HepG2 (cell line): ENCODE measurements at regions not wholly inside any gene's neighbourhood (a gene's known extent, or its start where the extent isn't known, plus 50 kb on each side); places are given as distances from the start of the nearest gene placed in this dataset.

Experiments used
- ATAC-seq: fragments of 200-7000 bp; cut with Tn5 transposase; 3 replicates; pipeline ENCODE4 v1.9.1; 2020; ENCODE audit warnings: mild to moderate bottlenecking, moderate library complexity
- BruUV-seq: library from RNA; stranded (reverse); fragments of 400-500 nt; replicated peaks from 2 replicates; lab custom pipeline; 2021; lab: Mats Ljungman, UMichigan
- CTCF ChIA-PET: fragments of 300-600 bp; formaldehyde crosslinking; extraction: SDS; loops from one replicate; lab custom pipeline; 2021; ENCODE audit warnings: low total read pairs, inconsistent platforms, low intra/inter-chr PET ratio; lab: Yijun Ruan, JAX
- POLR2A ChIA-PET: fragments of 350-600 bp; sonication (Branson Sonifier 250); formaldehyde crosslinking; loops from one replicate; lab custom pipeline; 2020; ENCODE audit warnings: antibody characterized with exemption, inconsistent platforms; lab: Yijun Ruan, JAX
- DNase-seq: peaks from one replicate; pipeline ENCODE4 v3.0.0-alpha.2; 2015; ENCODE audit warnings: low spot score
- FAIRE-seq: peaks from 3 replicates; lab custom pipeline; 2011; peaks lifted over from hg19 to GRCh38; lab: Jason Lieb, UNC
- H2AFZ ChIP-seq: one replicate; pipeline ENCODE4 v1.6.1; 2011; ENCODE audit warnings: low read length, inconsistent platforms
- H3K27ac ChIP-seq: fragments of 300-600 bp; 3 replicates; pipeline ENCODE4 v1.8.0; 2011; ENCODE audit warnings: mixed run types, mild to moderate bottlenecking, mixed read lengths, low read length, inconsistent platforms; ENCODE audit not compliant: insufficient read depth; ENCODE audit errors: extremely low read length
- H3K27me3 ChIP-seq, 2 experiments: fragments of 200-600 bp in 1 of 2; 2 replicates in 1 of 2; 3 replicates in 1 of 2; pipeline versions ENCODE4 v1.6.0 to v1.8.0; 2011; ENCODE audit warnings: low read length in 2 of 2, mild to moderate bottlenecking in 2 of 2, moderate library complexity in 2 of 2, inconsistent platforms in 1 of 2; ENCODE audit not compliant: insufficient read depth in 2 of 2, control insufficient read depth in 1 of 2
- H3K36me3 ChIP-seq, 2 experiments: fragments of 200-600 bp in 1 of 2; replicated peaks in 1 of 2; 2 replicates in 1 of 2; 3 replicates in 1 of 2; pipeline versions ENCODE4 v1.5.1 to v1.8.0; 2011; ENCODE audit warnings: low read length in 2 of 2, inconsistent platforms in 1 of 2; ENCODE audit not compliant: insufficient read depth in 2 of 2, control insufficient read depth in 1 of 2
- H3K4me1 ChIP-seq: 2 replicates; pipeline ENCODE4 v1.5.1; 2012; ENCODE audit warnings: low read length, inconsistent platforms; ENCODE audit not compliant: insufficient read depth
- H3K4me2 ChIP-seq: 2 replicates; pipeline ENCODE4 v1.6.0; 2011; ENCODE audit warnings: low read depth, low read length, inconsistent platforms
- H3K4me3 ChIP-seq, 3 experiments: fragments of 200-600 bp in 1 of 3; sonication (generic), shearing (Covaris generic) in 1 of 3; replicated peaks in 1 of 3; 2 replicates each; pipeline ENCODE4 v1.5.1; 2011 to 2016; ENCODE audit warnings: low read length in 3 of 3, inconsistent platforms in 2 of 3, low read depth in 2 of 3, mild to moderate bottlenecking in 2 of 3, control low read depth in 1 of 3, mixed read lengths in 1 of 3; ENCODE audit not compliant: insufficient read depth in 1 of 3
- H3K79me2 ChIP-seq: one replicate; pipeline ENCODE4 v1.6.1; 2011; ENCODE audit warnings: low read length, inconsistent platforms; ENCODE audit not compliant: insufficient read depth
- H3K9ac ChIP-seq: 2 replicates; pipeline ENCODE4 v1.6.0; 2011; ENCODE audit warnings: mild to moderate bottlenecking, low read depth, low read length, inconsistent platforms; ENCODE audit not compliant: insufficient read depth
- H3K9me3 ChIP-seq: 2 replicates; pipeline ENCODE4 v1.5.1; 2012; ENCODE audit warnings: mild to moderate bottlenecking, low read length
- H4K20me1 ChIP-seq: 2 replicates; pipeline ENCODE4 v1.6.0; 2011; ENCODE audit warnings: inconsistent platforms, mild to moderate bottlenecking, low read length, moderate library complexity; ENCODE audit not compliant: insufficient read depth
- ADNP ChIP-seq: sonication (generic); formaldehyde crosslinking; IDR thresholded peaks from 2 replicates; pipeline ENCODE4 v1.4.0; 2020; ENCODE audit warnings: missing genetic modification reagents
- CHD2 ChIP-seq: IDR thresholded peaks from 2 replicates; pipeline ENCODE4 v1.6.1; 2011; ENCODE audit warnings: low read depth, low read length, improper control_type of control experiment
- DPF2 ChIP-seq: sonication (generic); formaldehyde crosslinking; IDR thresholded peaks from 2 replicates; pipeline ENCODE4 v1.4.0; 2020; ENCODE audit warnings: mild to moderate bottlenecking, low read depth, missing genetic modification reagents, borderline replicate concordance
- HCFC1 ChIP-seq: fragments of 150-350 bp; IDR thresholded peaks from 2 replicates; pipeline ENCODE4 v1.6.1; 2014; ENCODE audit warnings: low read depth, low read length
- JUNB ChIP-seq: sonication (generic); formaldehyde crosslinking; IDR thresholded peaks from 2 replicates; pipeline ENCODE4 v1.8.0; 2022; ENCODE audit warnings: missing genetic modification reagents, mild to moderate bottlenecking, borderline replicate concordance
- KDM4B ChIP-seq: sonication (generic); formaldehyde crosslinking; IDR thresholded peaks from 2 replicates; pipeline ENCODE4 v1.4.0; 2020; ENCODE audit warnings: missing genetic modification reagents
- SMAD1 ChIP-seq: sonication (generic); formaldehyde crosslinking; IDR thresholded peaks from 2 replicates; pipeline ENCODE4 v1.4.0; 2020; ENCODE audit warnings: missing genetic modification reagents, low read depth, mild to moderate bottlenecking, borderline replicate concordance
- SMAD3 ChIP-seq: sonication (generic); formaldehyde crosslinking; IDR thresholded peaks from 2 replicates; pipeline ENCODE4 v1.4.0; 2020; ENCODE audit warnings: missing genetic modification reagents
- TAF1 ChIP-seq: sonication (generic); formaldehyde crosslinking; IDR thresholded peaks from 2 replicates; pipeline ENCODE4 v1.4.0; 2020; ENCODE audit warnings: missing genetic modification reagents
- ZKSCAN1 ChIP-seq: fragments of 150-350 bp; IDR thresholded peaks from 2 replicates; pipeline ENCODE4 v1.6.1; 2014; ENCODE audit warnings: low read length
- ZNF772 ChIP-seq: sonication (generic); formaldehyde crosslinking; IDR thresholded peaks from 2 replicates; pipeline ENCODE4 v1.5.0; 2020; ENCODE audit warnings: mild to moderate bottlenecking, missing genetic modification reagents
- WGBS: methylation state at CpG from one replicate; pipeline ENCODE4 v1.1.6; 2017; ENCODE audit warnings: low lambda C conversion rate; 5-methylcytosine and 5-hydroxymethylcytosine counted together
- in situ Hi-C: cut with HindIII; loops from 2 replicates; pipeline ENCODE4 v1.10.0; 2017; ENCODE audit warnings: low pct_unique_long_range_greater_than_20kb; ENCODE audit not compliant: extremely low pct_ligation_motif_present
- intact Hi-C: fragments of 100-400 bp; cut with micrococcal nuclease; formaldehyde crosslinking; loops from one replicate; pipeline ENCODE4 v1.10.0; 2022; ENCODE audit not compliant: unreplicated experiment
- TF ChIP-seq, protein P1 (sequence below): sonication (generic); formaldehyde crosslinking; conservative IDR thresholded peaks from 2 replicates; pipeline ENCODE4 v1.8.0; 2022; ENCODE audit warnings: mild to moderate bottlenecking, moderate library complexity, missing genetic modification reagents
- TF ChIP-seq, protein P2 (sequence below): sonication (generic); formaldehyde crosslinking; IDR thresholded peaks from 2 replicates; pipeline ENCODE4 v1.4.0; 2020; ENCODE audit warnings: missing genetic modification reagents

DNA sequence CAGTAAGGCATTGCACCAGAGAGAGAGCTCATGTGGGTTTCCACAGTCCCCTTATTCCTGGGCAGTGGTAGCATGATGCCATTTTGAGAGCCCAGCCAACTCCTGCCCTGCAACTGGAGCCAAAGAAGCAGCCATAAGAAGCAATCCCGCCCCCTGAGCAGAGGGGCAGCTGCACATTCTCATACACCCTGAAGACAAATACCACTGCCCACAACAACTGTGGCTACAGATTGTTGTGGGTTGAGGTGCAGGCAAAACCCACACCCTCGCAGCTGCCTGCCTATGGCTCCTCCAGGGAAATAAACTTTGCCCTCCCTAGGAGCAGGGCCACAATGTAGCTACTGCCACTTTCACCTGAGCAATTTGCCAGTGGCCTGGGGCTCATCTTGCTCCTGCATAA, 219.4 kb upstream of the NRXN1 start:
- Histone ChIP-seq H2AFZ (no peak overlapping the region), H3K9ac (no peak overlapping the region), H4K20me1 (no peaks in the 10 kb centered on the region), H3K27me3 (no peaks in the 10 kb centered on the region), H3K4me3 (no peak overlapping the region), H3K36me3 (no peaks in the 10 kb centered on the region), H3K4me2 (no peak overlapping the region), H3K4me1 (no peaks in the 10 kb centered on the region), H3K27ac (no peak overlapping the region), H3K79me2 (no peaks in the 10 kb centered on the region)
- intact Hi-C loops: no loop called here
- ChIA-PET POLR2A (no interaction called here), CTCF (no interaction called here)
- no TSS peak for BruUV-seq
- FAIRE-seq: no peak
- in situ Hi-C loops: no loop called here
- WGBS: 0% methylated on average over 1 of the region's 2 CpGs
- ATAC-seq: no peak
- DNase-seq: no peak
- TF ChIP-seq ZKSCAN1: no peak
- TF ChIP-seq, all 625 proteins: peak for 0
- peaks cover 86% of the 10 kb centered on the region for H3K9me3 ChIP-seq

DNA sequence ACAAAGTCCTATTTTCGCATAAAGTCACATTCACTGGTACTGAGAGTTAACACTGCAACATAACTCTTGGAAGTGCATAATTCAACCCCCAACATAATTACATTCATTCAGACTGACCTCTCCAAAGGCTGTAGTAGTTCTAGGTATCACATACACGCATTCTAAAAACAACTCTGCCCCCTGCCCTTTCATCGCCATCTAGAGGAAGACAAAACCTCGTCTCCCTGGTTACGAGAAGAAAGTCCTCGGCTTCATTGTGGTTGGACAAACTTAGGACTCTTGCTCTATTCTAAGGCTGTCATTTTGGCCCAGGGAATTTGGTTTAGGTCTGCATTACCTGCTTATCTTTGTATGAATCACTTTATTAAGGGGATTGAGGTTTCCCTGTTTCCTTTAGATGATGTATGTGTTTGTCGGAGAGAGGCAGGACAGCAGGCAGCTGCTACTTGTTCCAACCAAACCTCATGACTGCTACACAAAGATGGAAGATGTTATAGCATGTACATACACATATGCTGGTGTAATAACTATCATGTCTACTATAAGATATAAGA, 215.4 kb upstream of the NRXN1 start:
- BruUV-seq: no TSS peak
- ChIA-PET CTCF (no interaction called here), POLR2A (no interaction called here)
- Histone ChIP-seq H3K4me3 (no peak overlapping the region), H3K36me3 (no peaks in the 10 kb centered on the region), H3K9ac (no peak overlapping the region), H3K27me3 (no peaks in the 10 kb centered on the region), H4K20me1 (no peaks in the 10 kb centered on the region), H2AFZ (no peak overlapping the region), H3K4me2 (no peak overlapping the region), H3K79me2 (no peaks in the 10 kb centered on the region), H3K4me1 (no peaks in the 10 kb centered on the region), H3K27ac (no peak overlapping the region), H3K9me3 (peaks cover 76% of the 10 kb centered on the region)
- no peak for ATAC-seq
- no peak for DNase-seq
- WGBS: 31% methylated on average over 7 of the region's 7 CpGs
- in situ Hi-C loops (no loop called here), intact Hi-C loops (no loop called here)
- no peak for FAIRE-seq
- TF ChIP-seq SMAD1 (CRISPR knock-in tag): no peak
- no peak for TF ChIP-seq TAF1
- TF ChIP-seq, protein P1, sequence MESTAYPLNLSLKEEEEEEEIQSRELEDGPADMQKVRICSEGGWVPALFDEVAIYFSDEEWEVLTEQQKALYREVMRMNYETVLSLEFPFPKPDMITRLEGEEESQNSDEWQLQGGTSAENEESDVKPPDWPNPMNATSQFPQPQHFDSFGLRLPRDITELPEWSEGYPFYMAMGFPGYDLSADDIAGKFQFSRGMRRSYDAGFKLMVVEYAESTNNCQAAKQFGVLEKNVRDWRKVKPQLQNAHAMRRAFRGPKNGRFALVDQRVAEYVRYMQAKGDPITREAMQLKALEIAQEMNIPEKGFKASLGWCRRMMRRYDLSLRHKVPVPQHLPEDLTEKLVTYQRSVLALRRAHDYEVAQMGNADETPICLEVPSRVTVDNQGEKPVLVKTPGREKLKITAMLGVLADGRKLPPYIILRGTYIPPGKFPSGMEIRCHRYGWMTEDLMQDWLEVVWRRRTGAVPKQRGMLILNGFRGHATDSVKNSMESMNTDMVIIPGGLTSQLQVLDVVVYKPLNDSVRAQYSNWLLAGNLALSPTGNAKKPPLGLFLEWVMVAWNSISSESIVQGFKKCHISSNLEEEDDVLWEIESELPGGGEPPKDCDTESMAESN (CRISPR knock-in tag): no peak
- no peak for TF ChIP-seq JUNB (CRISPR knock-in tag)
- no peak for TF ChIP-seq CHD2
- no peak for TF ChIP-seq SMAD3 (CRISPR knock-in tag)
- TF ChIP-seq ADNP (CRISPR knock-in tag): no peak
- no peak for TF ChIP-seq ZNF772 (CRISPR knock-in tag)
- TF ChIP-seq HCFC1: no peak
- TF ChIP-seq KDM4B: no peak
- TF ChIP-seq, protein P2, sequence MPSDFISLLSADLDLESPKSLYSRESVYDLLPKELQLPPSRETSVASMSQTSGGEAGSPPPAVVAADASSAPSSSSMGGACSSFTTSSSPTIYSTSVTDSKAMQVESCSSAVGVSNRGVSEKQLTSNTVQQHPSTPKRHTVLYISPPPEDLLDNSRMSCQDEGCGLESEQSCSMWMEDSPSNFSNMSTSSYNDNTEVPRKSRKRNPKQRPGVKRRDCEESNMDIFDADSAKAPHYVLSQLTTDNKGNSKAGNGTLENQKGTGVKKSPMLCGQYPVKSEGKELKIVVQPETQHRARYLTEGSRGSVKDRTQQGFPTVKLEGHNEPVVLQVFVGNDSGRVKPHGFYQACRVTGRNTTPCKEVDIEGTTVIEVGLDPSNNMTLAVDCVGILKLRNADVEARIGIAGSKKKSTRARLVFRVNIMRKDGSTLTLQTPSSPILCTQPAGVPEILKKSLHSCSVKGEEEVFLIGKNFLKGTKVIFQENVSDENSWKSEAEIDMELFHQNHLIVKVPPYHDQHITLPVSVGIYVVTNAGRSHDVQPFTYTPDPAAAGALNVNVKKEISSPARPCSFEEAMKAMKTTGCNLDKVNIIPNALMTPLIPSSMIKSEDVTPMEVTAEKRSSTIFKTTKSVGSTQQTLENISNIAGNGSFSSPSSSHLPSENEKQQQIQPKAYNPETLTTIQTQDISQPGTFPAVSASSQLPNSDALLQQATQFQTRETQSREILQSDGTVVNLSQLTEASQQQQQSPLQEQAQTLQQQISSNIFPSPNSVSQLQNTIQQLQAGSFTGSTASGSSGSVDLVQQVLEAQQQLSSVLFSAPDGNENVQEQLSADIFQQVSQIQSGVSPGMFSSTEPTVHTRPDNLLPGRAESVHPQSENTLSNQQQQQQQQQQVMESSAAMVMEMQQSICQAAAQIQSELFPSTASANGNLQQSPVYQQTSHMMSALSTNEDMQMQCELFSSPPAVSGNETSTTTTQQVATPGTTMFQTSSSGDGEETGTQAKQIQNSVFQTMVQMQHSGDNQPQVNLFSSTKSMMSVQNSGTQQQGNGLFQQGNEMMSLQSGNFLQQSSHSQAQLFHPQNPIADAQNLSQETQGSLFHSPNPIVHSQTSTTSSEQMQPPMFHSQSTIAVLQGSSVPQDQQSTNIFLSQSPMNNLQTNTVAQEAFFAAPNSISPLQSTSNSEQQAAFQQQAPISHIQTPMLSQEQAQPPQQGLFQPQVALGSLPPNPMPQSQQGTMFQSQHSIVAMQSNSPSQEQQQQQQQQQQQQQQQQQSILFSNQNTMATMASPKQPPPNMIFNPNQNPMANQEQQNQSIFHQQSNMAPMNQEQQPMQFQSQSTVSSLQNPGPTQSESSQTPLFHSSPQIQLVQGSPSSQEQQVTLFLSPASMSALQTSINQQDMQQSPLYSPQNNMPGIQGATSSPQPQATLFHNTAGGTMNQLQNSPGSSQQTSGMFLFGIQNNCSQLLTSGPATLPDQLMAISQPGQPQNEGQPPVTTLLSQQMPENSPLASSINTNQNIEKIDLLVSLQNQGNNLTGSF: no peak
- no peak for TF ChIP-seq DPF2 (CRISPR knock-in tag)
